Amygdala (tissue), 56 donors: ENCODE measurements at regions not wholly inside any gene's neighbourhood (a gene's known extent, or its start where the extent isn't known, plus 50 kb on each side); places are given as distances from the start of the nearest gene placed in this dataset.

Experiments used
- DNase-seq, 56 donors: peaks; one replicate each; lab custom pipeline; 2025; lab: John Stamatoyannopoulos, UW

DNA sequence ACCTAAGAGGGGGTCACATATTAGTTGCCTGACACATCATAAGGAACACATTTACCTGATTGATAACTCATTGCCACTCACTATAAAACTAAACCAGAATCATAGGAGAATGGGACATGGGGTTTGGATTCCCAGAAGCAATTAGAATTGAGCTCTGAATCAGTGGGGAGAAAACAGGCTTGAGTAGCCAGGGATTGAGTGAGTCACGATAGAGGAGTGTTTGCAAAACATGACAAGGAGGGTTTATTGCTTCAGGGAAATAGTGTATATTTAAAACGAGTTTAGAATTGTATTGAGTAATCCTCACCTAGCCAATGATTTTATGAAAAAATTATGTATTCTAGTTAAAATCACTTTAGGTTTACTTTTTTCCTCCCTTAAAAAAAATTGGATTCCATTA lies 101.1 kb upstream of the THRB start:
- DNase-seq: no peak

DNA sequence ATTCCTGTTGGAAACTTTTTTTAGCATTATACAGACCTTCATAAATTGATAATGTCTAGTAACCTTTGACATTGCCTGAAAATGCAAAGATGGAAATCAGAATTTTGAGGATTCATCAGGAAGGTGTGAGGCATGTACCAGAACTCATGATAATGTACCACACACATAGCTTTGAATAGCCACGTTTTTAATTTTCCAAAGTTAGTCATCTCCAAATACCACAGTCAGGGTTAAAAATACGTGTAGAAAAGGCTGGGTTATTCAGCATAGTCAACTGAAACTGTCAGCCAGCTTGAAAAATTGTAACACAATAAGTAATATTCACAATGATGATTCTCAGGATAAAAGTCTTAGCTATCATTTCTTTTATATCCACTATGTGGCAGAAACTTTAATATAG lies 102.0 kb upstream of the THRB start:
- DNase-seq: no peak

DNA sequence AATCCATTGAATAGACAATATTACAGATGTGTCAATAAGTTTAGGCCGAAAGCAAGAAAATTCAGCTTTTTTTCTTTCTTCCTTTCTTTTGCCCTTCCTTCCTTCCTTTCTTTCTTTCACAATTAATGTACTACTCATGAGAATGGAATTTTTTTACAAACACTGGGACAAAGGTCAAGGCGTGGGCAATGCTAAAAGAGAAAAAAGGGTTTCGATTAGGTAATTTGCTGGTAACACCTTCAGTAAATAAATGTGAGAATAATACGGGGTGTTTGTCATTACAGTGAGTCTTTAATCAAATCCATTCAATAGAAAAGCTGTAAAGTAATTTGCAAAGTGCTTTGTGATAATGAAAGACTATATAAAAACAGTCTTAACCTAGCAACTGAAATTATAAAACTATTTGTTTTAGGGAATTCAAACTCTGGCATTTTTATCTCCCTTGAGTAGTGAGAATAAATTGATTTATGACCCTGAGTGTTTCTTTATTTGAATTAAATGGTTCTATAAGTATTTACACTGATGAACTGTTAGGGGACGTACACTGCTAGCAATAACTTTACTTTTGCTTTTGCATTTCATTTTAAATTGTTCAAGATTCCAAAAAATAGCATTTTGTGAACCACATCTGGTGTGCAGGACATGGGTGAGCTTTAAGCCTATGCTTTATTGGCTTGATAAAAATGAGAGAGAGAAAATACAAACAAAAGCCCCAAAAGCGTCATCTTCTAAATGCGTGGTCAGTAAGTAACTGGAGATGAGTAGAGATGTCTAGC lies 104.2 kb upstream of the THRB start:
- no peak for DNase-seq

DNA sequence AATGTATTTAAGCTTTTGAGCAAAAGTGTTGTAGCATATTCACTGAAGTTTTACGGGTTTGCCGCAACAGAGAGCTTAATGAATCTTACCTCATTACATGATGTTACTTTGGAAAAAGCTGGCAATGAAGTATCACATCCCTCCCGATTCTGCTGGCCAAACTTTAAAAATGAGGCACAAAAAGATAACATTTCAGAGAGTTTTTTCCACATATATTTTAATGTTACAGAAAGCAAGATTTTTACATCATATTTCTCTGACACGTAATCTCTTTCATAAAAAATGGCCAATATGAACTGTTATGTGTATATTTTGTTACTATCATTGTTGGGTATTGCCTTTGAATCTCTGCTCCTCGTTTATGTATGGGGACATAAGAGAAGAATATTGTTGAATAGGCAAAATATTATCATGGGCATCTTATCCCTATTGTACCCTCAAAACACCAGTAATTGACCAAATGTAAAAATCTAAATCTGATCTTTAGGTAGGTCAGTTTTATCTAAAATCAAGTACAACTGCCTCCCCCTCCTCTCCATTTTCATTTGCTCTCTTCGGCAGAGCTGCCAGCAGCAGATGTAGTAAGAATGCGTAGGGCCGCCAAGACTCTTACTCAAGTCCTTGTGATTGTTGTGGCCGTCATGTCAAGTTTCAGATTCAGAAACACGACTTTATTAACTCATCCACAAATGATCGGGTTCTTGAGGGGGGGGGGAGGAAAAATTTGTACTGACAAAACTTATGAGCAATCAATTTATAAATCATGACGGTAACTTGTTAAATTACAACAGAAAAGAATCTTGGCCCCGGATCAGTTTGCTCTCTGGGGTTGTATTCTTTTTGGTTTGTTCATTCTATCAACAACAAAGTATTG lies 106.7 kb upstream of the THRB start:
- DNase-seq: no peak

DNA sequence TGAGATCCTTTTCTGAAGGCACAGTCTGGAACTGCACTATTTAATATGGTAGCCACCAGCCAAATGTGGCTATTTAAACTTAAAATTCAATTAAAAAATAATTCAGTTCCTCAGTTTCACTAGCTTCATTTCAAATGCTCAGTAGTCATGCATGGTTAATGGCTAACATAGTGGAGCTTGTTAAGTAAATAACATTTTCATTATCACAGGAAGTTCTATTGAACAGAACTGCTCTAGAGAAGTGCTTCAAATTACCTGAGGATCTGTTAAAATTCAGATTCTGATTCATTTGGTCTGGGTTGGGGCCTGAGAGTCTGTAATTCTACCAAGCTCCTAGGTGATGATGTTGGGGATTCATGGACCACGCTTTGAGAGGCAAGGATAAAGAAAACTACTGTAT lies 109.6 kb upstream of the THRB start:
- DNase-seq: no peak

DNA sequence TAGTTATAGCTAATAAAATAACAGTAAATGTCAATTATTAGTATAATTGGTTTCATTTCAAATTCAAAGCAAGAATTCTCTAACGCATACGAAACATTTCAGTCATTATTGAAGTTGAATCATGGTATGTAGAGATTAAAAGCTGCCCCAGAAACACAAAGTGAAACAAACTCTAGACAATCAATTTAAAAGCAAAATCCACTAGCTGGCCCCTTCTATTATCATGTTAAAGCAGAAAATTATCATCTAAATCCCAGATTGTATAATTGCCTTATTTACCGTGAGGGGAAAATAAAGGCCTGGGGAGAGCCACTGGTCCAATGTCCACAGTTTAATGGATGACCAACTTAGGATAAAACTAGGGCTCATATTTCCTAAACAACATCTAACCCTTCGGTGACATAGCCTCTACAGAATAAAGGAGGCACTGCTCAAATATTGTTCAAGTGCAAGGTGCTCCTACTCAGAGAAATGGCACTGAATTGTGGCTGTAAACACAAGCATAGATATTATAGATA lies 110.9 kb upstream of the THRB start:
- no peak for DNase-seq

DNA sequence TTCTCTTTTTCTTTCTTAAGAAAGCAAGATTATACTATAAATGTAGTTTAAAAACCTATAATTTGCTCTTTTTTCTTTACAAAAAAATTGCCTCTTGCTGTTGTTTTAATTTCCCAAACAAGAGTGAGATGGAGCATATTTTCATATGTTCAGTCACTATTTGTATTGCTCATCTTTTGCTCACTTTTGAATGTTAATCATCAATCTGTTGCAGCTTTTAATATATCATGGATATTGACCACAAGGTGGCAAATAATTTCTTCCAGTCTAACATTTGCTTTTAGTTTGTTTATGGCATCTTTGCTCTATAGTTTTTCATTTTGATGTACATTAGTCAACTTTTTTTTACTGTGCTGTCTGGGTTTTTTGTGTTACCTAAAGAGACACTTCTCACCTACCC lies 112.6 kb upstream of the THRB start:
- DNase-seq: no peak

DNA sequence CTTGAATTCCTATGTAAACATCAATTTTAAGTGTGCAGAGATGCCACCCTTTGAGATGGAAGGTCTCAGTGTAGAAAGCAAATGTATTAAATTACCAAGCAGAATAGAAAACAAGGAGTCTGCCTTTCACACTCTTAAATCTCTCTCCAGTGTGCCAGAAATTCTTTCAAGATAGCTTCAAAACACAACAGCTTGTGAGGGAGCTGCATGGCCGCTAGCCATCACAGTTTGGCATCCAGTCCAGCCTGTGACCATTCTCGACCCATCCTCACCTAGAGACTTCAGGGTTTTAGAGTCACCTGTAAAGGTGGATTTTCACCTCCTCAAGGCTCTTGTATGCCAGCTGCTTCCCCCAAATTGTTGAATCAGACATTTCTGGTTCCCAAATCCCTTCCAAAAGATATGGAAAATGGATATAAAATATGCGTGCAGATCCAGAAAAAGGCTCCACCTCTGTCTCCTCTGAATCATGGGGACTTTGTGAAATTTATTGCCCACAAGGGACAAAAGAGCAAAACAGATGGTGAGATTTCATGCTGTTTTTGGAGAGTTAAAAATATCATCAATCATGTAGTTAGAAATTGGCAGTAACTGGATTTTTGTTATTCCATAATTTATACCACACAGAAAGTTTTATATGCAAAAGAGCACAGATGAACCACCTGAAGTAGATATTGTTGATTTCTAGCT lies 114.2 kb upstream of the THRB start:
- no peak for DNase-seq

DNA sequence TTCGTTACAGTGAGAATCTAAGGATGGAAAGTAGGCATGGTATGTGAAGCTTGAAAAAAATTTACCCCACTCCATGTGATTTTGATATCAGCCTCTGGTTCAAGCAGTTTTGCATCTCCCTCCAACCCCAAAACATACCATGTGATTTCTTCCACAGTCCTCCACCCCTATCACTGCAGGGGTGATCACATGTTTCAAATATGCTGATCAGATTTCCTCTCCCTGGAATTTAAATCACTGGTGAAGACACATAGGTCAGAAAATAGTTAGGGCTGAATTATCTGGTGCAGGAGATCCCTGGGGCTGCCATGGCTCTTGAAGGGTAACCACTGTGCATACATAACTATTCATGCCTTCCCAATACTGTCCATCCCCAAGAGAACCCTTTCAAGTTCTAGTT lies 119.7 kb upstream of the THRB start:
- DNase-seq: no peak

DNA sequence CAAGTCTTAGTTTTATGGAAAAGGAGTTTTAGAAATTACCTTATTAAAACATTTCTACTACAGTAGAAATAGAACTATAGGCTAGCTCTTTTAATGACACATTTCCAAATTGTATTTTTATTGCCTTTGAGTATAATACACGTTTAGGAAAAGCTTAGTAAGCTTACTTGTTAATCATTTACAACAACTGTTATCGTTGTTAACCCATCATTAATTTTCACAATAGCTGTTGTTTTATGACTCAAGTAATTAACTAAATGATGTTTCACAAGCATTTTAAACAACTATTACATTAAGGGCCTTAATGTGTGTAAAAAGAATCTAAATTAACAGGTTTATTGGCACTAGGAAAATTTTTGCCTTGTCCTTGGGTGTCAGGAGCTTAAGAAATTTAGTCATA lies 120.5 kb upstream of the THRB start:
- DNase-seq: no peak

DNA sequence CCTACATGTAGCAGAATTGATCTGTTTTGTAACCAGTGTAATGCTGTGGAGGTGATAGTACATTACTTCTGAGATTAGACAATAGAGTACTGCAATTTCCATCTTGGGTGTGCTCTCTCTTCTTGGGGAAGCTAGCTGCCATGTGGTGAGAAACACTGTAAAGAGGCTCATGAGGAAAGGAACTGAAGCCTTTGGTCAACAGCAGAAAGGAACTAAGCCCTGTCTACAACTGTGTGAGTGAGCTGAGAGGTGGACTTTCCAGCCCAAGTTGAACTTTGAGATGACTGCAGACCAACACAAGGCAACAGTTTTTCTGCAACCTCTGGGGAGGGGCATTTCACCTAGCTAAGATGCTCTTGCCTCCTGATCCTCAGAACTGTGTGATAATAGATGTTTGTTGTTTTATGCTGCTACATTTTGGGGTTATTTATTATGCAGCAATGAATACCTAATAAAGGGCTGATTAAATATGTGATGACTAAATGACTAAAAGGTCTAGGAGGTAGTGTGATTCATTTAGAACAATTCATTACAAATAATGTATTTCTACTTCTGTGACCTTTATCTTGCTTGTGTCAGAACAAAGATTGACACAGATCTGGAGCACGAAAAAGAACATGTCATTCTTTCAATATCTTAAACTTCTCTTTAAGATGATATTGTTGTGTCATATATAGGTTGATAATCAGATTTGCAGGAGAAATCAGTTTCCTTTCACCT lies 121.6 kb upstream of the THRB start:
- no peak for DNase-seq

DNA sequence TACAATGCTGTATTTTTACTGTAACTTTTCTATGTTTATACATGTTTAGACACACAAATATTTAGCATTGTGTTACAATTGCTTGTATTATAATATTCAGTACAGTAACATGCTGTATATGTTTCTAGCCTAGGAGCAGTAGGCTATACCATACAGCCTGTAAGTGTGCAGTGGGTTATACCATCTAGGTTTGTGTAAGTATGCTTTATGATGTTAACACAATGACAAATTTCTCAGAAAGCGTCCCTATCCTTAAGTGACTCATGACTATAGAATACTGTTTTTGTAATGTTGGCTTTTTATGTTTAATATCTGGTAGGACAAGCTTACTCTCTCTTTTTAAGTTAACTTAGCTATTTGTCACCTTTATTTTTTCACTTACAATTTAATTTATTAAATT lies 127.5 kb upstream of the THRB start:
- DNase-seq: no peak

DNA sequence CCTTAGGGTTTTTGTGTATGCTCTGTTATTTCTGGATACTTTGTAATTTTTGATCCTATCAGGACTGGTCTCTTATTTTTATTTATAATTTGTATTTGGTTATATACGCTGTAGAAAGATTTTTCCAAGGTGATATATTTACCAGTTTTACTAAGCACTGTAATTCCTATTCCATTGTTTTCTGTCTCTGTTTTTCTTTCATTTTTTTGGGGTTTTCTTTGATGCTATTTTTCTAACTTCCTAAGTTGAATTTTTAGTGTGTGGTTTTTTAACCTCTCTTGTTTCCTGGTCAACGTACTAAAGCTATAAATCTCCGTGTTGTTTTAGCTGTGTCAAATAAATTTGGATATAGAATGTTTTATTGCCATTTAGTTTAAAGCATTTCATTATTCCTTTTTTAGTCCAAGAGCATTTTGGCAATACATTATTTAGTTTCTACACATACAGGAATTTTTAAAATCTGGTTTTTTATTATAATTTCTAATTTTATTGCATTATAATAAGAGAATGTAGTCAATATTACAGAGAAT lies 128.1 kb upstream of the THRB start:
- DNase-seq: no peak

DNA sequence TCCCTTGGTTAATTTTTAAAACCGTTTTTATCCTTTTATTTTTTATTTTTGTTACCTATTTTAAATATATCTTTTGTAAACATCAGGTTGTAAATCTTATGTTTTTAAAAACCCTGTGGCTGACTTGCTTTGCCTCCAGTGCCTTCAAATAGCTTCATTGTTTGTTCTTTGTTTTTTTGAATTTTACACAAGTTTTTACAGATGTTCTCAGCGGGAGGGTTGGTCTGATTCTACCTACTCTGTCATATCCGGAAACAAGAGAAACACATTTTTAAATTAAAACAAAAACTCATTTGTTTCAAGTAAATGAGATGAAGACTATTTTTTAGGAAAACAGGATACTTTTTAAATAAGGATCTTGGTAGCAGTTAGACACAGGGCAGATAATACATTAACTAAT lies 129.0 kb upstream of the THRB start:
- DNase-seq: no peak

DNA sequence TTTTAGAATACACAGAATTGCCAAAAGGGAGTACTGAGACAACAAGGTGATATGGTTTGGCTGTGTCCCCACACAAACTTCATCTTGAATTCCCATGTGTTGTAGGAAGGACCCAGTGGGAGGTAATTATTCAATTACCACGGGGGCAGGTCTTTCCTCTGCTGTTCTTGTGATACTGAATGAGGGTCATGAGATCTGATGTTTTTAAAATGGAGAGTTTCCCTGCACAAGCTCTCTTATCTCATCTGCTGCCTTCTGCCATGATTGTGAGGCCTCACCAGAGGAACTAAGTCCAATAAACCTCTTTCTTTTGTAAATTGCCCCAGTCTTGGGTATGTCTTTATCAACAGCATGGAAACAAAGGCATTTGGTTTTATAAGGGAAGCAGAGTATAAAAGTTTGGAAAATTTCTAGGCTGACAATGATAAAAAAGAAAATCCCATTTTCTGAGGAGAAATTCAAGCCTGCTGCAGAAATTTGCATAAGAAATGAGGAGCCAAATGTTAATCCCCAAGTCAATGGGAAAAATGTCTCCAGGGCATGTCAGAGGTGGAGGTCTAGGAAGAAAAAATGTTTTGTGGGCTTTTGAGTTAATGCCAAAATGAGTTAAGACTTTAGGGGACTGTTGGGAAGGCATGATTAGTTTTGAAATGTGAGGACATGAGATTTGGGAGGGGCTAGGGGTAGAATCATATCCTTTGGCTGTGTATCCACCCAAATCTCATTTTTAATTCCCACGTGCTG lies 130.5 kb upstream of the THRB start:
- DNase-seq: no peak

DNA sequence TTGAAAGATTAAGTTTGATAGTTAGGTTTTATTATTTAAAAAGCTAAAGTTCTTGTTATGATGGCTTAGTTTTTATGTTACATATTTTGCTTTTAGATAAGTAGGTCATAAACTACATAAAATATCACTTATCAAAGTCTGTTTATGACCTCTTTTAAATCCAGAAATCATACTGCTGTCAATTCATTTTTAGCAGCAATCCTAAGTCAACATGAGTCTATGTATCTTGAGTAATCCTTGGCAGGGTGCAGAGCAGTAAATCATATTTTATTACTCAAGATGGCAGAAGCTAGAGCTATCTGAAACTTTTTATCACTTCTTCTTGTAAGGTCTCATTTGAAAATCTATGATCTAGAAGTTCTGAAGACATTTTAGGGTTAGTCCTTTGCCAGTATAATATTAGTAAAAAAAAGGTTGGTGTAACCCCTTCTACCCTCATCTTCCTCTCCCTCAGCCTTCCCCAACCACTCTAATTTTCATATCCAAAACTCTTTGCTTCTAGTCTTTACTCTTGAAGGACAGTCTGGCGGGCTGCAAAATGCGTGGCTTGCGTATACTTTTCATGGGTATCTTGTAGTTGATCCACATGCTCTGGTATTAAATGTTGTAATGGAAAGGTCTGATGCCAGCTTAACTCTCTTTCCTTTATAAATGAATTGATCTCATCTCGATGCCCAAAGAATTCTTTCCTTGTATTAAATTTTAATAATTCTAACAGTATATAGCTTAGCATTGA lies 134.0 kb upstream of the THRB start:
- DNase-seq: no peak

DNA sequence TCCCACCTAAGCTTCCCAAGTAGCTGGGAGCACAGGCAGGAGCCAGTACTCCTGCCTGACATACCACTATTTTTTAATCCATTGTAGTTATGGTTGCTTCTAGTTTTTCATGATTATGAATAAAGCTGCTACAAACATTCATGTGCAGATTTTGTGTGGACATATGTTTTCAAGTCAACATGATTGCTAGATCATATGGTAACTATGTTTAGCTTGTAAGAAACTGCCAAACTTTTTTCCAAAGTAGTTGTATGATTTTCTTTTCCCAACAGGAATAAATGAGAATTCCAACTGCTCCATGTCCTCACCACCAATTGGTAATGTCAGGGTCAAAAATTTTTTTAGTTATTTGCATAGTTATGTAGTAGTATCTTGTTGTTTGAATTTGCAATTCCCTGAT lies 136.8 kb upstream of the THRB start:
- no peak for DNase-seq

DNA sequence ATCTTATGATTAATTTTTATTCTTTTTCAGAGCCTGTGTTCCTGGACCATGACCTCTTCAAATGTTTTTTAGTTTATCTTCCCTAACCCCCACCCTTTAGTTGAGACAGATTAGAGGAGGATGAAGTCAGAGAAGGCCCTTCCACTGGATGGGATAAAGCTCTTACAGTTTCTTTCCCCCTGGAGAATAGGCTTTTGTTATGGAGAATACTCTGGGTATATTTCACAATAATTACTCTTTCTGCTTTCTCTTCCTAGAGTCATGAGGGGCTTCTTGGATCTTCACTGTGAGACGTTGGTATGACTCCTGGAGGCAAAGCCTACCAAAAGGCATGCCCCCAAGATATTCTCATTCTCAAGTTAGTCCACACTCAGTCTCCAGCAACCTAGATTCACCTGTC lies 144.4 kb upstream of the THRB start:
- no peak for DNase-seq
